Upper lobe of left lung (tissue), 4 donors: ENCODE measurements at regions not wholly inside any gene's neighbourhood (a gene's known extent, or its start where the extent isn't known, plus 50 kb on each side); places are given as distances from the start of the nearest gene placed in this dataset.

Source experiments
- POLR2A ChIP-seq, 4 donors: fragments of 450-650 bp; IDR thresholded peaks; one replicate each; pipeline ENCODE4 v1.5.1; 2016 to 2017; ENCODE audit warnings: antibody characterized with exemption in 4 of 4, mild to moderate bottlenecking in 2 of 4
- POLR2AphosphoS5 ChIP-seq, 2 donors: sonication (generic); formaldehyde crosslinking; IDR thresholded peaks; one replicate each; pipeline ENCODE4 v1.5.1; 2017; ENCODE audit warnings: antibody characterized with exemption in 2 of 2
- TF ChIP-seq, protein P1 (sequence below), 6 experiments: fragments of 450-650 bp in 4 of 6; fragments of 200-600 bp in 2 of 6; sonication (generic) in 2 of 6; IDR thresholded peaks; one replicate each; pipeline ENCODE4 v1.5.1; 2016 to 2019; ENCODE audit warnings: antibody characterized with exemption in 6 of 6

DNA sequence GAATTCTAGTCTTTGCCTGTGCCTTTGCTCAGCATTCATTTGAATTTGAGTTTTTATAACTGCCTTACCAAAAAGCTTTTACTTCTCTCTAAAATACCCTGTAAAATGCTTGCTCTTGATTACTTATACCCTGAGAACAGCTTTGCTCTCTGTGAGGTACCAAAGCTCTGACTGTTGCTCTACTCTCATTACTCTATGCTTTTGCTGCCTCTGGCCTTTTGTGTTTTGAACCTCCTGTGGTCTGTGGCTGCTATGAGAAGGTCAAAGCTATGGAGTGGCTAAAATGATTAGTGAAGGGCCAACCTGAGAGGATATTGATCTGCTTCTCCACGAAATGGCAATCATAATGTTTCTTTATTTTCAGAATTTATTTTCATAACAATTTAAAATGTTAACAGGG lies 375.6 kb upstream of the IMPG1 start:
- TF ChIP-seq, protein P1, sequence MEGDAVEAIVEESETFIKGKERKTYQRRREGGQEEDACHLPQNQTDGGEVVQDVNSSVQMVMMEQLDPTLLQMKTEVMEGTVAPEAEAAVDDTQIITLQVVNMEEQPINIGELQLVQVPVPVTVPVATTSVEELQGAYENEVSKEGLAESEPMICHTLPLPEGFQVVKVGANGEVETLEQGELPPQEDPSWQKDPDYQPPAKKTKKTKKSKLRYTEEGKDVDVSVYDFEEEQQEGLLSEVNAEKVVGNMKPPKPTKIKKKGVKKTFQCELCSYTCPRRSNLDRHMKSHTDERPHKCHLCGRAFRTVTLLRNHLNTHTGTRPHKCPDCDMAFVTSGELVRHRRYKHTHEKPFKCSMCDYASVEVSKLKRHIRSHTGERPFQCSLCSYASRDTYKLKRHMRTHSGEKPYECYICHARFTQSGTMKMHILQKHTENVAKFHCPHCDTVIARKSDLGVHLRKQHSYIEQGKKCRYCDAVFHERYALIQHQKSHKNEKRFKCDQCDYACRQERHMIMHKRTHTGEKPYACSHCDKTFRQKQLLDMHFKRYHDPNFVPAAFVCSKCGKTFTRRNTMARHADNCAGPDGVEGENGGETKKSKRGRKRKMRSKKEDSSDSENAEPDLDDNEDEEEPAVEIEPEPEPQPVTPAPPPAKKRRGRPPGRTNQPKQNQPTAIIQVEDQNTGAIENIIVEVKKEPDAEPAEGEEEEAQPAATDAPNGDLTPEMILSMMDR (IDR thresholded peaks at IDR 0.05): no peak
- TF ChIP-seq POLR2AphosphoS5 (IDR thresholded peaks at IDR 0.05): no peak
- no peak for TF ChIP-seq POLR2A (IDR thresholded peaks at IDR 0.05)
